Neural cell (in vitro differentiated cells): ENCODE measurements at regions not wholly inside any gene's neighbourhood (a gene's known extent, or its start where the extent isn't known, plus 50 kb on each side); places are given as distances from the start of the nearest gene placed in this dataset.

Experiments used
- H2AFZ ChIP-seq: fragments of 200-600, 300-800 bp; sonication (generic), shearing (Covaris generic); 2 replicates; pipeline ENCODE4 v1.6.0; 2014; ENCODE audit warnings: low read depth, mild to moderate bottlenecking, antibody characterized with exemption, low read length, moderate library complexity
- H3F3A ChIP-seq: fragments of 200-600 bp; shearing (Covaris generic); 2 replicates; pipeline ENCODE4 v1.6.1; 2016; ENCODE audit warnings: mild to moderate bottlenecking, moderate library complexity, mixed read lengths, antibody characterized with exemption, low read length; ENCODE audit not compliant: insufficient read depth, poor library complexity, severe bottlenecking
- H3K27ac ChIP-seq: fragments of 200-600, 300-800 bp; sonication (generic), shearing (Covaris generic); 2 replicates; pipeline ENCODE4 v1.5.1; 2014; ENCODE audit warnings: mild to moderate bottlenecking, low read length, moderate library complexity
- H3K27me3 ChIP-seq: fragments of 300-800, 200-600 bp; sonication (generic), shearing (Covaris generic); 2 replicates; pipeline ENCODE4 v1.6.0; 2014; ENCODE audit warnings: mild to moderate bottlenecking, low read depth, low read length, moderate library complexity; ENCODE audit not compliant: insufficient read depth
- H3K36me3 ChIP-seq: fragments of 300-800, 200-600 bp; sonication (generic), shearing (Covaris generic); 2 replicates; pipeline ENCODE4 v1.5.1; 2014; ENCODE audit warnings: mild to moderate bottlenecking, antibody characterized with exemption, low read length, moderate library complexity; ENCODE audit not compliant: insufficient read depth
- H3K4me2 ChIP-seq: fragments of 300-800, 200-600 bp; sonication (generic), shearing (Covaris generic); 2 replicates; pipeline ENCODE4 v1.6.0; 2014; ENCODE audit warnings: mild to moderate bottlenecking, low read length
- H3K4me3 ChIP-seq: fragments of 300-800, 200-600 bp; sonication (generic), shearing (Covaris generic); 2 replicates; pipeline ENCODE4 v1.5.1; 2014; ENCODE audit warnings: mild to moderate bottlenecking, low read length, moderate library complexity
- H3K79me2 ChIP-seq: fragments of 200-600 bp; shearing (Covaris generic); replicated peaks from 2 replicates; pipeline ENCODE4 v1.6.0; 2014; ENCODE audit warnings: mild to moderate bottlenecking, low read length, moderate library complexity; ENCODE audit not compliant: insufficient read depth
- H3K9ac ChIP-seq: fragments of 300-800, 200-600 bp; sonication (generic), shearing (Covaris generic); 2 replicates; pipeline ENCODE4 v1.6.1; 2016; ENCODE audit warnings: mild to moderate bottlenecking, low read length, mixed read lengths
- H3K9me2 ChIP-seq: fragments of 200-600 bp; shearing (Covaris generic); 2 replicates; pipeline ENCODE4 v1.6.1; 2016; ENCODE audit warnings: mild to moderate bottlenecking, low read length, mixed read lengths; ENCODE audit not compliant: insufficient read depth
- H3K9me3 ChIP-seq: fragments of 200-600, 300-800 bp; sonication (generic), shearing (Covaris generic); 2 replicates; pipeline ENCODE4 v1.6.1; 2016; ENCODE audit warnings: mild to moderate bottlenecking, mixed run types, low read length, moderate library complexity, mixed read lengths
- H4K20me1 ChIP-seq: fragments of 200-600 bp; shearing (Covaris generic); 2 replicates; pipeline ENCODE4 v1.6.1; 2016; ENCODE audit warnings: mild to moderate bottlenecking, mixed run types; ENCODE audit not compliant: insufficient read depth
- EP300 ChIP-seq: fragments of 450-650 bp; conservative IDR thresholded peaks from 2 replicates; pipeline ENCODE4 v1.6.1; 2014; ENCODE audit warnings: antibody characterized with exemption, mild to moderate bottlenecking, moderate library complexity; ENCODE audit not compliant: poor library complexity, severe bottlenecking
- EZH2 ChIP-seq: fragments of 200-600, 300-800 bp; shearing (Covaris generic), sonication (generic); IDR thresholded peaks from 2 replicates; pipeline ENCODE4 v1.6.1; 2014; ENCODE audit warnings: antibody characterized with exemption, low read length, borderline replicate concordance, mild to moderate bottlenecking; ENCODE audit not compliant: insufficient read depth, poor library complexity, severe bottlenecking
- MXI1 ChIP-seq: fragments of 450-650 bp; conservative IDR thresholded peaks from 2 replicates; pipeline ENCODE4 v1.6.1; 2014; ENCODE audit warnings: antibody characterized with exemption, mild to moderate bottlenecking; ENCODE audit not compliant: poor library complexity, severe bottlenecking
- POLR2AphosphoS5 ChIP-seq: IDR thresholded peaks from 2 replicates; pipeline ENCODE4 v1.6.1; 2012
- RAD21 ChIP-seq: fragments of 450-650 bp; conservative IDR thresholded peaks from 2 replicates; pipeline ENCODE4 v1.6.1; 2014; ENCODE audit warnings: antibody characterized with exemption, mild to moderate bottlenecking, moderate library complexity
- SMC3 ChIP-seq: fragments of 450-650 bp; conservative IDR thresholded peaks from 2 replicates; pipeline ENCODE4 v1.6.1; 2014; ENCODE audit warnings: antibody characterized with exemption, mild to moderate bottlenecking, moderate library complexity; ENCODE audit not compliant: poor library complexity
- TAF1 ChIP-seq: IDR thresholded peaks from 2 replicates; pipeline ENCODE4 v1.6.1; 2012; ENCODE audit warnings: low read depth
- TF ChIP-seq, protein P1 (sequence below): IDR thresholded peaks from 2 replicates; pipeline ENCODE4 v1.6.1; 2012; ENCODE audit warnings: borderline replicate concordance
- TF ChIP-seq, protein P2 (sequence below): fragments of 450-650 bp; IDR thresholded peaks from 2 replicates; pipeline ENCODE4 v1.5.1; 2014; ENCODE audit warnings: antibody characterized with exemption, mild to moderate bottlenecking, moderate library complexity; ENCODE audit not compliant: poor library complexity, severe bottlenecking

DNA sequence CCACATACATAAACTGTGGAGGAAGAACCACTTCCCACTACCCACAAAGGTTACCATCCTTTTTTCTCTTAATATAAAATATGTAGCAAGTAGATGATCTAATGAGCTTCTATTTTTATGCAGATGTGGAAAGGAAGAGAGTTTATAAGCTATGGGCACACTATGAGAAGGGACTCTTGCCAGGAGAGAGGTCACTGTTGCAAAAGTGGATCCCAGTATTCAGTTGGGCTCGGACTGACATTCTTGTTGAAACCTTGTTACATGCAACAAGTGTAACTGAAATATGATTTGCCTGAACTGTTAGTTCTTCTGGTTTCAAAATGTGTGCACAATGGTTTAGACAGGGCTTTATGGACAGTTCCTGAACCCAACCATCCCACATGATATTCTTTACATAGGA lies 397.4 kb upstream of the PKN2 start:
- Histone ChIP-seq H3K27me3 (no peaks in the 10 kb centered on the region), H3K9me2 (no peaks in the 10 kb centered on the region), H3K9ac (no peak overlapping the region), H2AFZ (no peak overlapping the region), H3F3A (no peaks in the 10 kb centered on the region), H3K9me3 (no peaks in the 10 kb centered on the region), H3K4me2 (no peak overlapping the region), H3K36me3 (no peaks in the 10 kb centered on the region), H3K27ac (no peak overlapping the region), H3K4me3 (no peak overlapping the region), H4K20me1 (no peaks in the 10 kb centered on the region), H3K79me2 (no peaks in the 10 kb centered on the region)
- TF ChIP-seq MXI1 (no peak), RAD21 (no peak), SMC3 (no peak), EZH2 (no peak), POLR2AphosphoS5 (no peak), EP300 (no peak), TAF1 (no peak)
- TF ChIP-seq, protein P1, sequence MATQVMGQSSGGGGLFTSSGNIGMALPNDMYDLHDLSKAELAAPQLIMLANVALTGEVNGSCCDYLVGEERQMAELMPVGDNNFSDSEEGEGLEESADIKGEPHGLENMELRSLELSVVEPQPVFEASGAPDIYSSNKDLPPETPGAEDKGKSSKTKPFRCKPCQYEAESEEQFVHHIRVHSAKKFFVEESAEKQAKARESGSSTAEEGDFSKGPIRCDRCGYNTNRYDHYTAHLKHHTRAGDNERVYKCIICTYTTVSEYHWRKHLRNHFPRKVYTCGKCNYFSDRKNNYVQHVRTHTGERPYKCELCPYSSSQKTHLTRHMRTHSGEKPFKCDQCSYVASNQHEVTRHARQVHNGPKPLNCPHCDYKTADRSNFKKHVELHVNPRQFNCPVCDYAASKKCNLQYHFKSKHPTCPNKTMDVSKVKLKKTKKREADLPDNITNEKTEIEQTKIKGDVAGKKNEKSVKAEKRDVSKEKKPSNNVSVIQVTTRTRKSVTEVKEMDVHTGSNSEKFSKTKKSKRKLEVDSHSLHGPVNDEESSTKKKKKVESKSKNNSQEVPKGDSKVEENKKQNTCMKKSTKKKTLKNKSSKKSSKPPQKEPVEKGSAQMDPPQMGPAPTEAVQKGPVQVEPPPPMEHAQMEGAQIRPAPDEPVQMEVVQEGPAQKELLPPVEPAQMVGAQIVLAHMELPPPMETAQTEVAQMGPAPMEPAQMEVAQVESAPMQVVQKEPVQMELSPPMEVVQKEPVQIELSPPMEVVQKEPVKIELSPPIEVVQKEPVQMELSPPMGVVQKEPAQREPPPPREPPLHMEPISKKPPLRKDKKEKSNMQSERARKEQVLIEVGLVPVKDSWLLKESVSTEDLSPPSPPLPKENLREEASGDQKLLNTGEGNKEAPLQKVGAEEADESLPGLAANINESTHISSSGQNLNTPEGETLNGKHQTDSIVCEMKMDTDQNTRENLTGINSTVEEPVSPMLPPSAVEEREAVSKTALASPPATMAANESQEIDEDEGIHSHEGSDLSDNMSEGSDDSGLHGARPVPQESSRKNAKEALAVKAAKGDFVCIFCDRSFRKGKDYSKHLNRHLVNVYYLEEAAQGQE, result no peak
- TF ChIP-seq, protein P2, sequence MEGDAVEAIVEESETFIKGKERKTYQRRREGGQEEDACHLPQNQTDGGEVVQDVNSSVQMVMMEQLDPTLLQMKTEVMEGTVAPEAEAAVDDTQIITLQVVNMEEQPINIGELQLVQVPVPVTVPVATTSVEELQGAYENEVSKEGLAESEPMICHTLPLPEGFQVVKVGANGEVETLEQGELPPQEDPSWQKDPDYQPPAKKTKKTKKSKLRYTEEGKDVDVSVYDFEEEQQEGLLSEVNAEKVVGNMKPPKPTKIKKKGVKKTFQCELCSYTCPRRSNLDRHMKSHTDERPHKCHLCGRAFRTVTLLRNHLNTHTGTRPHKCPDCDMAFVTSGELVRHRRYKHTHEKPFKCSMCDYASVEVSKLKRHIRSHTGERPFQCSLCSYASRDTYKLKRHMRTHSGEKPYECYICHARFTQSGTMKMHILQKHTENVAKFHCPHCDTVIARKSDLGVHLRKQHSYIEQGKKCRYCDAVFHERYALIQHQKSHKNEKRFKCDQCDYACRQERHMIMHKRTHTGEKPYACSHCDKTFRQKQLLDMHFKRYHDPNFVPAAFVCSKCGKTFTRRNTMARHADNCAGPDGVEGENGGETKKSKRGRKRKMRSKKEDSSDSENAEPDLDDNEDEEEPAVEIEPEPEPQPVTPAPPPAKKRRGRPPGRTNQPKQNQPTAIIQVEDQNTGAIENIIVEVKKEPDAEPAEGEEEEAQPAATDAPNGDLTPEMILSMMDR, result no peak

DNA sequence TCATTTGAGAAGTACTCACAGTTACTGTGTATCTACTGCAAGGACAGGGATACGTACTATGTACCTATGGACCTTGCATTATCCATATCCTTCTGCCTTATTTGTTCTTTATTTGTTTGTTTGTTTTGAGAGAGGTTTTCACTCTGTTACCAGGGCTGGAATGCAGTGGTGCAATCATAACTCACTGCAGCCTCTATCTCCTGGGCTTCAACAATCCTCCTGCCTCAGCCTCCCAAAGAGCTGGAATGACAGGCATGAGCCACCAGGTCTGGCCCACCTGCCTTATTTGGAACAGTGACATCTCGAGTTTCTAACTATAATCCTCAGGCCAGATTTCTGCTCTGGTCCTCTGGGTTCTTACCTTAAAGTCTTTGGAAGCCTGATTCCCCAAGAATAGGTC lies 395.5 kb upstream of the PKN2 start:
- H3K79me2 ChIP-seq, result no peaks in the 10 kb centered on the region
- no peaks in the 10 kb centered on the region for H3K36me3 ChIP-seq
- H3K27me3 ChIP-seq, result no peaks in the 10 kb centered on the region
- no peak overlapping the region for H3K4me3 ChIP-seq
- no peaks in the 10 kb centered on the region for H3K9me2 ChIP-seq
- H3K9me3 ChIP-seq, result no peaks in the 10 kb centered on the region
- no peak overlapping the region for H3K4me2 ChIP-seq
- H2AFZ ChIP-seq, result no peak overlapping the region
- no peaks in the 10 kb centered on the region for H3F3A ChIP-seq
- no peak overlapping the region for H3K27ac ChIP-seq
- H4K20me1 ChIP-seq, result no peaks in the 10 kb centered on the region
- no peak for TF ChIP-seq EZH2
- TF ChIP-seq EP300, result no peak
- TF ChIP-seq, protein P1, result no peak
- no peak overlapping the region for H3K9ac ChIP-seq
